Osteocyte (in vitro differentiated cells): ENCODE measurements at regions not wholly inside any gene's neighbourhood (a gene's known extent, or its start where the extent isn't known, plus 50 kb on each side); places are given as distances from the start of the nearest gene placed in this dataset.

Source experiments
- DNase-seq: peaks from one replicate; pipeline ENCODE4 v3.0.0; 2021; ENCODE audit warnings: mixed read lengths; ENCODE audit not compliant: unreplicated experiment; ENCODE audit errors: extremely low spot score
- H3K27ac Mint-ChIP-seq: one replicate; pipeline ENCODE4 v1.8.0; 2021; ENCODE audit warnings: mild to moderate bottlenecking, mixed read lengths; ENCODE audit not compliant: unreplicated experiment
- H3K27me3 Mint-ChIP-seq: one replicate; pipeline ENCODE4 v1.8.0; 2021; ENCODE audit warnings: mixed read lengths; ENCODE audit not compliant: unreplicated experiment
- H3K36me3 Mint-ChIP-seq: one replicate; pipeline ENCODE4 v1.8.0; 2021; ENCODE audit warnings: mixed read lengths; ENCODE audit not compliant: unreplicated experiment
- H3K4me1 Mint-ChIP-seq: one replicate; pipeline ENCODE4 v1.8.0; 2021; ENCODE audit warnings: mixed read lengths; ENCODE audit not compliant: unreplicated experiment
- H3K4me3 Mint-ChIP-seq: one replicate; pipeline ENCODE4 v1.8.0; 2021; ENCODE audit warnings: mild to moderate bottlenecking, moderate library complexity, mixed read lengths; ENCODE audit not compliant: unreplicated experiment
- H3K9me3 Mint-ChIP-seq: one replicate; pipeline ENCODE4 v1.8.0; 2021; ENCODE audit warnings: mixed read lengths; ENCODE audit not compliant: unreplicated experiment
- CTCF ChIP-seq: fragments of 200-600 bp; sonication (generic); IDR thresholded peaks from 2 replicates; pipeline ENCODE4 v1.5.0; 2021; ENCODE audit warnings: antibody characterized with exemption, mild to moderate bottlenecking, moderate library complexity

GRCh38 chr5:153893817-153894216 lies 144.9 kb downstream of the FAM114A2 start:
- Mint-ChIP-seq H3K36me3 (no peaks in the 10 kb centered on the region), H3K27ac (no peak overlapping the region), H3K4me3 (no peak overlapping the region)

DNA sequence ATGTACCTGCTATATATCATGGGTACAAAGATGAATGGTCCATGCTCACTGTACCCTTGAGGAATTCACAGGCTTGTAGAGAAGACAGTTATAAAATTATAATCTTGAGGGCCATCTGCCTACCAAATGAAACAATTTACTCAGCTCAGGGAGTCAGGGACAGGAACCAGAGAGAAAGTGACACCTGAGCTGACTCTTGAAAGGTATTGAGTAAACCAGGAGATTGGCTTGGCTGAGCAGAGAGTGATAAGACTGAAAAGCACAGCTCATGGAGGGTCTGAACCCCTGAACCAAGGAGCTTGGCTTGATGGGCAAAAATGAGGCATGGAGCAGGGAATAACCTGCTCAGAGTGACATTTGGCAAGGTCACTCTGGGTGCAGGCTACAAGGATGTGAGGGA lies 147.3 kb downstream of the FAM114A2 start:
- H3K4me3 Mint-ChIP-seq = no peak overlapping the region

More at GRCh38 chr5:153893817-153894216, 144.9 kb downstream of the FAM114A2 start:
- H3K9me3 Mint-ChIP-seq = no peaks in the 10 kb centered on the region
- no peaks in the 10 kb centered on the region for H3K27me3 Mint-ChIP-seq
- TF ChIP-seq CTCF = no peak
- peaks cover 24% of the 10 kb centered on the region for H3K4me1 Mint-ChIP-seq
- DNase-seq = no peak

GRCh38 chr5:153888781-153889180 lies 149.9 kb downstream of the FAM114A2 start:
- Mint-ChIP-seq H3K4me3 (no peak overlapping the region), H3K36me3 (no peaks in the 10 kb centered on the region), H3K4me1 (peaks cover 7% of the 10 kb centered on the region), H3K9me3 (no peaks in the 10 kb centered on the region), H3K27ac (no peak overlapping the region), H3K27me3 (no peaks in the 10 kb centered on the region)
- no peak for DNase-seq
- TF ChIP-seq CTCF = no peak

More for the DNA sequence above, 147.3 kb downstream of the FAM114A2 start:
- DNase-seq = no peak
- Mint-ChIP-seq H3K27ac (no peak overlapping the region), H3K27me3 (no peaks in the 10 kb centered on the region), H3K36me3 (no peaks in the 10 kb centered on the region), H3K4me1 (peaks cover 10% of the 10 kb centered on the region), H3K9me3 (no peaks in the 10 kb centered on the region)
- no peak for TF ChIP-seq CTCF

DNA sequence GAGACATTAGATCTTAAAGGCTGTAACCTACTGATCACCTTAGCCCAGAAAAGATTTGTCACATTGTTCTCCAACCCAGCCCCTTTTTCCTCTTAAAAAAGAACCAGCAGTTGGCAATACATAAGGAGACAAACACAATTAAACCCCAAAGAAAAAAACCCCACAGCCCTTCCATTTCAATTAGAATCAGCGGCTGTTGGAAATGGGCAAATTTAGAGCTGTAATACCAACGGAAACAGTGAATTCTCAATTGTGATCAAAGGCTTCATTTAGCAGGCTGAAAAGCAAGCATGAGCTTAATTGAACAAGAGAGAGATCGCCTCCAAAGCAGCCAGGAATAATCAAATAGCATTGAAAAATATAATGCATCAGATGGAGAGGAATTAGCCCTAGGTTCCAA lies 153.6 kb downstream of the FAM114A2 start:
- Mint-ChIP-seq H3K27ac (no peak overlapping the region), H3K27me3 (no peaks in the 10 kb centered on the region), H3K9me3 (no peaks in the 10 kb centered on the region), H3K36me3 (no peaks in the 10 kb centered on the region), H3K4me3 (no peak overlapping the region), H3K4me1 (peaks cover 12% of the 10 kb centered on the region)
- no peak for DNase-seq
- TF ChIP-seq CTCF = no peak

- Mint-ChIP-seq H3K36me3 (no peaks in the 10 kb centered on the region), H3K4me3 (no peak overlapping the region), H3K9me3 (no peaks in the 10 kb centered on the region), H3K4me1 (peaks cover 12% of the 10 kb centered on the region), H3K27ac (no peak overlapping the region), H3K27me3 (no peaks in the 10 kb centered on the region)
- TF ChIP-seq CTCF = no peak
- no peak for DNase-seq
Observed at GRCh38 chr5:153884612-153884957, 154.1 kb downstream of the FAM114A2 start.
